GM19043 (cell line): ENCODE measurements at regions not wholly inside any gene's neighbourhood (a gene's known extent, or its start where the extent isn't known, plus 50 kb on each side); places are given as distances from the start of the nearest gene placed in this dataset.

Source experiments
- ATAC-seq: cut with Tn5 transposase; IDR thresholded peaks from one replicate; pipeline ENCODE4 v1.9.1; 2021; ENCODE audit warnings: low read depth; ENCODE audit not compliant: unreplicated experiment

- ATAC-seq, result no peak
These were observed 121.9 kb downstream of the RPLP1 start for GRCh38 chr15:69574506-69574905.

- no peak for ATAC-seq
These were observed 122.8 kb downstream of the RPLP1 start for GRCh38 chr15:69575387-69575786.

- no peak for ATAC-seq
These were observed 123.5 kb downstream of the RPLP1 start for GRCh38 chr15:69576035-69576526.

- no peak for ATAC-seq
These were observed 124.3 kb downstream of the RPLP1 start for GRCh38 chr15:69576948-69577351.

GRCh38 chr15:69577397-69577796 lies 124.8 kb downstream of the RPLP1 start:
- no peak for ATAC-seq

- ATAC-seq, result no peak
These were observed 125.6 kb downstream of the RPLP1 start for GRCh38 chr15:69578252-69578651.

GRCh38 chr15:69578787-69579583 lies 126.4 kb downstream of the RPLP1 start:
- ATAC-seq, result no peak

GRCh38 chr15:69579950-69580618 lies 127.5 kb downstream of the RPLP1 start:
- ATAC-seq, result no peak

GRCh38 chr15:69583626-69584025 lies 131.0 kb downstream of the RPLP1 start:
- no peak for ATAC-seq

- no peak for ATAC-seq
These were observed 133.3 kb downstream of the RPLP1 start for GRCh38 chr15:69585937-69586336.

- ATAC-seq, result no peak
These were observed 134.1 kb downstream of the RPLP1 start for GRCh38 chr15:69586721-69587120.

GRCh38 chr15:69587723-69588426 lies 135.3 kb downstream of the RPLP1 start:
- no peak for ATAC-seq

GRCh38 chr15:69590201-69590710 lies 137.6 kb downstream of the RPLP1 start:
- no peak for ATAC-seq

GRCh38 chr15:69590932-69591524 lies 138.4 kb downstream of the RPLP1 start:
- no peak for ATAC-seq

- no peak for ATAC-seq
These were observed 139.4 kb downstream of the RPLP1 start for GRCh38 chr15:69591905-69592508.

GRCh38 chr15:69592954-69593353 lies 140.3 kb downstream of the RPLP1 start:
- no peak for ATAC-seq

- no peak for ATAC-seq
These were observed 140.9 kb downstream of the RPLP1 start for GRCh38 chr15:69593488-69593887.

- no peak for ATAC-seq
These were observed 141.7 kb downstream of the RPLP1 start for GRCh38 chr15:69593981-69594966.
